H9 (cell line): ENCODE measurements at regions not wholly inside any gene's neighbourhood (a gene's known extent, or its start where the extent isn't known, plus 50 kb on each side); places are given as distances from the start of the nearest gene placed in this dataset.

Experiments used
- DNase-seq: peaks from one replicate; pipeline ENCODE4 v3.0.0-alpha.2; 2017
- H2AFZ ChIP-seq: one replicate; pipeline ENCODE4 v1.6.1; 2013; ENCODE audit warnings: mild to moderate bottlenecking, low read length, control low read depth, moderate library complexity
- H2AK5ac ChIP-seq: 2 replicates; pipeline ENCODE4 v1.6.1; 2013; ENCODE audit warnings: low read length, control low read depth, mixed read lengths; ENCODE audit not compliant: insufficient read length
- H2BK120ac ChIP-seq: one replicate; pipeline ENCODE4 v1.6.1; 2013; ENCODE audit warnings: low read depth, mild to moderate bottlenecking, low read length, control low read depth, inconsistent platforms; ENCODE audit not compliant: poor library complexity, severe bottlenecking
- H2BK12ac ChIP-seq: 2 replicates; pipeline ENCODE4 v1.6.1; 2013; ENCODE audit warnings: low read length, control low read depth, mixed read lengths, low read depth; ENCODE audit not compliant: insufficient read length
- H2BK15ac ChIP-seq: 2 replicates; pipeline ENCODE4 v1.6.1; 2013; ENCODE audit warnings: low read depth, low read length, control low read depth
- H2BK20ac ChIP-seq: one replicate; pipeline ENCODE4 v1.6.1; 2013; ENCODE audit warnings: low read depth, mild to moderate bottlenecking, low read length, control low read depth, inconsistent platforms; ENCODE audit not compliant: poor library complexity, severe bottlenecking
- H2BK5ac ChIP-seq: 2 replicates; pipeline ENCODE4 v1.6.1; 2013; ENCODE audit warnings: low read length, control low read depth, mixed read lengths; ENCODE audit not compliant: insufficient read length
- H3K14ac ChIP-seq: 2 replicates; pipeline ENCODE4 v1.6.1; 2013; ENCODE audit warnings: low read length, control low read depth; ENCODE audit not compliant: insufficient read depth
- H3K18ac ChIP-seq: 2 replicates; pipeline ENCODE4 v1.6.1; 2013; ENCODE audit warnings: low read depth, mild to moderate bottlenecking, mixed read lengths, low read length, control low read depth; ENCODE audit not compliant: insufficient read length
- H3K23ac ChIP-seq: 2 replicates; pipeline ENCODE4 v1.6.1; 2013; ENCODE audit warnings: low read length, control low read depth, mixed read lengths, low read depth; ENCODE audit not compliant: insufficient read length
- H3K23me2 ChIP-seq: 2 replicates; pipeline ENCODE4 v1.6.1; 2013; ENCODE audit warnings: low read depth, mild to moderate bottlenecking, mixed read lengths, low read length, control low read depth; ENCODE audit not compliant: insufficient read length, poor library complexity, severe bottlenecking
- H3K27ac ChIP-seq: 2 replicates; pipeline ENCODE4 v1.5.1; 2013; ENCODE audit warnings: low read length, control low read depth, mixed read lengths, low read depth; ENCODE audit not compliant: insufficient read length
- H3K27me3 ChIP-seq: 2 replicates; pipeline ENCODE4 v1.6.1; 2013; ENCODE audit warnings: low read length, control low read depth, inconsistent platforms; ENCODE audit not compliant: insufficient read depth
- H3K4ac ChIP-seq: 2 replicates; pipeline ENCODE4 v1.6.1; 2013; ENCODE audit warnings: low read depth, mild to moderate bottlenecking, control low read depth, inconsistent platforms, low read length, moderate library complexity
- H3K4me1 ChIP-seq: 2 replicates; pipeline ENCODE4 v1.6.1; 2013; ENCODE audit warnings: low read length, control low read depth, inconsistent platforms; ENCODE audit not compliant: insufficient read depth
- H3K4me2 ChIP-seq: 2 replicates; pipeline ENCODE4 v1.6.1; 2013; ENCODE audit warnings: low read length, control low read depth, mixed read lengths; ENCODE audit not compliant: insufficient read length, insufficient read depth
- H3K56ac ChIP-seq: 2 replicates; pipeline ENCODE4 v1.6.1; 2013; ENCODE audit warnings: low read depth, mild to moderate bottlenecking, mixed read lengths, low read length, control low read depth; ENCODE audit not compliant: insufficient read length
- H3K79me1 ChIP-seq: 2 replicates; pipeline ENCODE4 v1.6.1; 2013; ENCODE audit warnings: low read depth, mild to moderate bottlenecking, moderate library complexity, low read length, control low read depth, inconsistent platforms; ENCODE audit not compliant: insufficient read depth, poor library complexity, severe bottlenecking
- H3K79me2 ChIP-seq: 2 replicates; pipeline ENCODE4 v1.6.1; 2013; ENCODE audit warnings: low read length, control low read depth, inconsistent platforms; ENCODE audit not compliant: insufficient read depth
- H3K9ac ChIP-seq: 2 replicates; pipeline ENCODE4 v1.6.1; 2013; ENCODE audit warnings: low read length, control low read depth, mixed read lengths; ENCODE audit not compliant: insufficient read length; ENCODE audit errors: extremely low read depth
- H3K9me3 ChIP-seq: one replicate; pipeline ENCODE4 v1.6.1; 2013; ENCODE audit warnings: low read depth, low read length, inconsistent platforms; ENCODE audit not compliant: control insufficient read depth
- H3T11ph ChIP-seq: one replicate; pipeline ENCODE4 v1.6.1; 2013; ENCODE audit warnings: mild to moderate bottlenecking, low read length, control low read depth, inconsistent platforms
- H4K20me1 ChIP-seq: one replicate; pipeline ENCODE4 v1.6.1; 2013; ENCODE audit not compliant: control insufficient read depth, insufficient read length, insufficient read depth
- H4K5ac ChIP-seq: 2 replicates; pipeline ENCODE4 v1.6.1; 2013; ENCODE audit warnings: low read depth, mild to moderate bottlenecking, mixed read lengths, low read length, control low read depth; ENCODE audit not compliant: insufficient read length
- H4K8ac ChIP-seq: replicated peaks from 2 replicates; pipeline ENCODE4 v1.6.1; 2013; ENCODE audit warnings: low read length, control low read depth, mixed read lengths, low read depth; ENCODE audit not compliant: insufficient read length
- H4K91ac ChIP-seq: 2 replicates; pipeline ENCODE4 v1.6.1; 2013; ENCODE audit warnings: low read depth, mild to moderate bottlenecking, moderate library complexity, mixed read lengths, low read length, control low read depth; ENCODE audit not compliant: insufficient read length
- H3K27ac Mint-ChIP-seq, 3 experiments: 2 replicates in 2 of 3; 3 replicates in 1 of 3; pipeline ENCODE4 v1.8.0; 2020 to 2021; ENCODE audit warnings: mixed read lengths in 3 of 3, mild to moderate bottlenecking in 1 of 3, moderate library complexity in 1 of 3
- H3K27me3 Mint-ChIP-seq: 2 replicates; pipeline ENCODE4 v1.8.0; 2021; ENCODE audit warnings: low read depth, mild to moderate bottlenecking, moderate library complexity, mixed read lengths
- H3K36me3 Mint-ChIP-seq, 3 experiments: 2 replicates in 2 of 3; 3 replicates in 1 of 3; pipeline ENCODE4 v1.8.0; 2020 to 2021; ENCODE audit warnings: low read depth in 3 of 3, mixed read lengths in 3 of 3; ENCODE audit not compliant: insufficient read depth in 1 of 3
- H3K4me1 Mint-ChIP-seq, 2 experiments: 2 replicates each; pipeline ENCODE4 v1.8.0; 2020; ENCODE audit warnings: mixed read lengths in 2 of 2
- H3K4me3 Mint-ChIP-seq, 2 experiments: 2 replicates in 1 of 2; 3 replicates in 1 of 2; pipeline ENCODE4 v1.8.0; 2020 to 2021; ENCODE audit warnings: mild to moderate bottlenecking in 2 of 2, mixed read lengths in 2 of 2, moderate library complexity in 1 of 2
- H3K9me3 Mint-ChIP-seq, 2 experiments: 2 replicates in 1 of 2; 3 replicates in 1 of 2; pipeline ENCODE4 v1.8.0; 2020; ENCODE audit warnings: mild to moderate bottlenecking in 2 of 2, mixed read lengths in 2 of 2, moderate library complexity in 1 of 2
- CTCF ChIP-seq: fragments of 200-600 bp; sonication (generic); conservative IDR thresholded peaks from 3 replicates; pipeline ENCODE4 v1.8.0; 2021; ENCODE audit warnings: antibody characterized with exemption, mild to moderate bottlenecking
- WGBS: extraction: QIAGEN DNeasy Blood & Tissue Kit; methylation state at CpG from one replicate; pipeline ENCODE4 v1.1.7; 2013; ENCODE audit warnings: missing lambda C conversion rate, low lambda C conversion rate, mixed read lengths; ENCODE audit not compliant: insufficient read length; ENCODE audit errors: extremely low coverage; 5-methylcytosine and 5-hydroxymethylcytosine counted together

GRCh38 chr1:5105744-5106143, 451.3 kb downstream of the AJAP1 start:
- no peak overlapping the region for H3K18ac ChIP-seq
- Mint-ChIP-seq H3K36me3 (peaks cover 0 to 4% (median 0%) of the 10 kb centered on the region in 3 experiments; a peak in 5 of 7 replicates), H3K4me3 (no peak overlapping the region), H3K4me1 (peaks cover 8 to 21% of the 10 kb centered on the region in 2 experiments), H3K9me3 (peaks cover 3 to 4% of the 10 kb centered on the region in 2 experiments; a peak in 4 of 5 replicates), H3K27ac (no peak overlapping the region), H3K27me3 (no peaks in the 10 kb centered on the region)
- H3T11ph ChIP-seq = no peak overlapping the region
- no peak for TF ChIP-seq CTCF
- H3K4me1 ChIP-seq = no peaks in the 10 kb centered on the region
- no peak overlapping the region for H3K56ac ChIP-seq
- H2BK120ac ChIP-seq = no peak overlapping the region
- no peaks in the 10 kb centered on the region for H3K23me2 ChIP-seq
- no peak overlapping the region for H4K8ac ChIP-seq
- no peaks in the 10 kb centered on the region for H4K20me1 ChIP-seq
- no peak overlapping the region for H4K5ac ChIP-seq
- H3K23ac ChIP-seq = no peak overlapping the region
- H2AK5ac ChIP-seq = no peak overlapping the region
- H4K91ac ChIP-seq = no peak overlapping the region
- H3K4me2 ChIP-seq = no peak overlapping the region
- H3K79me2 ChIP-seq = no peaks in the 10 kb centered on the region
- H3K79me1 ChIP-seq = no peaks in the 10 kb centered on the region
- H3K27me3 ChIP-seq = no peaks in the 10 kb centered on the region
- H3K4ac ChIP-seq = no peak overlapping the region
- H2BK5ac ChIP-seq = no peak overlapping the region
- H2BK20ac ChIP-seq = no peak overlapping the region
- H3K27ac ChIP-seq = no peak overlapping the region
- H2AFZ ChIP-seq = no peak overlapping the region
- no peaks in the 10 kb centered on the region for H3K9me3 ChIP-seq
- no peak overlapping the region for H2BK15ac ChIP-seq
- no peak overlapping the region for H3K14ac ChIP-seq
- no peak overlapping the region for H2BK12ac ChIP-seq
- H3K9ac ChIP-seq = no peak overlapping the region
- no CpG with 5 or more reads among the region's 2 CpGs for WGBS
- no peak for DNase-seq
